ENCODE measurements at regions not wholly inside any gene's neighbourhood (a gene's known extent, or its start where the extent isn't known, plus 50 kb on each side); places are given as distances from the start of the nearest gene placed in this dataset.

GRCh38 chr13:82341116-82341515 lies 1541.2 kb downstream of the SLITRK1 start:
- no peaks in the 10 kb centered on the region for H4K20me1 ChIP-seq (ENCODE audit: insufficient read depth, low read length)
- H3K56ac ChIP-seq (ENCODE audit: extremely low read depth, insufficient read depth, low read length) = no peak overlapping the region
- H4K8ac ChIP-seq (ENCODE audit: low read depth in 2 of 2, low read length in 2 of 2) = no peak overlapping the region
- TF ChIP-seq CEBPB (IDR thresholded peaks at IDR 0.05; ENCODE audit: low read depth, low read length) = peak; percentile 72
- no peak for TF ChIP-seq BHLHE40 (IDR thresholded peaks at IDR 0.05; ENCODE audit: low read depth, low read length)
- no peak overlapping the region for H2AFZ ChIP-seq (replicated peaks; ENCODE audit: low read length, poor library complexity)
- no peak overlapping the region for H2BK120ac ChIP-seq (ENCODE audit: low read depth, low read length)
- no CpG with 5 or more reads among the region's 1 CpG for WGBS, 2 experiments (ENCODE audit: extremely low coverage in 2 of 2, insufficient read length in 1 of 2)
- no peaks in the 10 kb centered on the region for H3K9me1 ChIP-seq (ENCODE audit: insufficient read depth, low read length)
- H2AK5ac ChIP-seq (ENCODE audit: low read depth, low read length) = no peak overlapping the region
- H3K4ac ChIP-seq (ENCODE audit: low read depth, low read length) = no peak overlapping the region
- H4K5ac ChIP-seq (ENCODE audit: low read depth, low read length) = no peak overlapping the region
- H3K4me3 ChIP-seq (ENCODE audit: insufficient read depth, low read depth, low read length) = no peak overlapping the region
- no peak overlapping the region for H3K27ac ChIP-seq (ENCODE audit: insufficient read depth, low read length)
- H2AK9ac ChIP-seq (replicated peaks; ENCODE audit: low read depth, low read length, poor library complexity) = no peak overlapping the region
- peaks cover 2% of the 10 kb centered on the region; the same call in 1 of the 2 replicates for H3K9me3 ChIP-seq (ENCODE audit: control insufficient read depth, insufficient read depth, low read length)
- intact Hi-C loops (cut with micrococcal nuclease) = no loop called here
- no peak overlapping the region for H3K9ac ChIP-seq (ENCODE audit: low read depth, low read length)
- CTCF ChIA-PET = no interaction called here
- BruUV-seq (replicated peaks) = no TSS peak
- H3K27me3 ChIP-seq (ENCODE audit: control insufficient read depth, insufficient read depth, low read length) = no peaks in the 10 kb centered on the region
- in situ Hi-C loops (cut with MboI; ENCODE audit: low sequenced_read_pairs) = no loop called here
- no peak overlapping the region for H3K23ac ChIP-seq (ENCODE audit: low read depth, low read length)
- H3K4me1 ChIP-seq (ENCODE audit: control insufficient read depth, insufficient read depth, low read length) = no peaks in the 10 kb centered on the region
- H2BK5ac ChIP-seq (ENCODE audit: low read depth, low read length, poor library complexity, severe bottlenecking) = no peak overlapping the region
- H3K36me3 ChIP-seq (ENCODE audit: control insufficient read depth, insufficient read depth, low read length) = no peaks in the 10 kb centered on the region
- H4K91ac ChIP-seq (ENCODE audit: insufficient read depth, low read depth, low read length) = no peak overlapping the region
- no peak overlapping the region for H3K14ac ChIP-seq (replicated peaks; ENCODE audit: low read depth, low read length)
- no peak for DNase-seq
- ATAC-seq (ENCODE audit: low read depth) = no peak
- H3K18ac ChIP-seq (ENCODE audit: low read depth, low read length) = no peak overlapping the region
- dilution Hi-C loops (cut with HindIII; ENCODE audit: low sequenced_read_pairs, unreplicated experiment) = no loop called here
- no peak overlapping the region for H2BK20ac ChIP-seq (ENCODE audit: low read depth, low read length)
- no peak overlapping the region for H2BK15ac ChIP-seq (ENCODE audit: low read depth, low read length)
- H3K79me1 ChIP-seq (ENCODE audit: low read depth in 1 of 2, low read length in 2 of 2) = no peaks in the 10 kb centered on the region
- POLR2A ChIA-PET (ENCODE audit: unreplicated experiment) = no interaction called here
- no peak overlapping the region for H3K4me2 ChIP-seq (ENCODE audit: low read depth, low read length)

All from IMR-90 (cell line).